K562 (cell line): ENCODE measurements at regions not wholly inside any gene's neighbourhood (a gene's known extent, or its start where the extent isn't known, plus 50 kb on each side); places are given as distances from the start of the nearest gene placed in this dataset.

Experiments
- ATAC-seq: fragments of 200-7000 bp; cut with Tn5 transposase; 3 replicates; pipeline ENCODE4 v1.9.1; 2020; ENCODE audit warnings: moderate library complexity
- BruUV-seq: library from RNA; stranded (reverse); fragments of 400-500 nt; replicated peaks from 2 replicates; lab custom pipeline; 2021; lab: Mats Ljungman, UMichigan
- CTCF ChIA-PET: fragments of 300-600 bp; formaldehyde crosslinking; extraction: SDS; loops from one replicate; lab custom pipeline; 2021; ENCODE audit warnings: low intra/inter-chr PET ratio; lab: Yijun Ruan, JAX
- POLR2A ChIA-PET: fragments of 300-600, 350-650 bp; sonication (Branson Sonifier 250); formaldehyde crosslinking; extraction: SDS; loops from one replicate; lab custom pipeline; 2021; ENCODE audit warnings: antibody characterized with exemption, inconsistent platforms; lab: Yijun Ruan, JAX
- DNase-seq, 4 experiments: peaks; one replicate each; pipeline versions ENCODE4 v3.0.0 to v3.0.0-alpha.2; 2011 to 2018; ENCODE audit warnings: low spot score in 3 of 4, mixed read lengths in 3 of 4; ENCODE audit errors: extremely low read depth in 1 of 4
- FAIRE-seq: peaks from 2 replicates; lab custom pipeline; 2011; peaks lifted over from hg19 to GRCh38; lab: Jason Lieb, UNC
- H2AFZ ChIP-seq: 2 replicates; pipeline ENCODE4 v1.6.0; 2011; ENCODE audit warnings: low read depth, low read length, control low read depth, inconsistent platforms
- H3K27ac ChIP-seq: fragments of 200-600 bp; 3 replicates; pipeline ENCODE4 v1.8.0; 2011; ENCODE audit warnings: low read depth, mild to moderate bottlenecking, control low read depth, inconsistent platforms, low read length, moderate library complexity, mixed read lengths; ENCODE audit errors: extremely low read depth
- H3K27me3 ChIP-seq, 2 experiments: fragments of 300-600 bp in 1 of 2; 2 replicates in 1 of 2; 3 replicates in 1 of 2; pipeline versions ENCODE4 v1.6.0 to v1.8.0; 2011; ENCODE audit warnings: inconsistent platforms in 2 of 2, low read length in 2 of 2, mild to moderate bottlenecking in 1 of 2, mixed read lengths in 1 of 2, moderate library complexity in 1 of 2; ENCODE audit not compliant: control insufficient read depth in 2 of 2, insufficient read depth in 2 of 2
- H3K36me3 ChIP-seq: fragments of 300-600 bp; 3 replicates; pipeline ENCODE4 v1.8.0; 2011; ENCODE audit warnings: mild to moderate bottlenecking, low read length, inconsistent platforms; ENCODE audit not compliant: control insufficient read depth, insufficient read depth
- H3K4me1 ChIP-seq, 2 experiments: fragments of 200-600 bp in 1 of 2; replicated peaks in 1 of 2; 2 replicates in 1 of 2; 3 replicates in 1 of 2; pipeline versions ENCODE4 v1.5.1 to v1.8.0; 2011; ENCODE audit warnings: inconsistent platforms in 2 of 2, low read length in 2 of 2, mild to moderate bottlenecking in 1 of 2, mixed read lengths in 1 of 2, moderate library complexity in 1 of 2; ENCODE audit not compliant: control insufficient read depth in 2 of 2, insufficient read depth in 2 of 2
- H3K4me2 ChIP-seq: 2 replicates; pipeline ENCODE4 v1.6.1; 2011; ENCODE audit warnings: low read length, control low read depth, inconsistent platforms, mixed read lengths; ENCODE audit not compliant: insufficient read depth
- H3K4me3 ChIP-seq: fragments of 200-600 bp; sonication (generic), shearing (Covaris generic); 2 replicates; pipeline ENCODE4 v1.5.1; 2016; ENCODE audit warnings: control low read depth, inconsistent platforms
- H3K79me2 ChIP-seq: fragments of 200-600 bp; 3 replicates; pipeline ENCODE4 v1.8.0; 2011; ENCODE audit warnings: low read length, inconsistent platforms; ENCODE audit not compliant: control insufficient read depth, insufficient read depth
- H3K9ac ChIP-seq, 2 experiments: 2 replicates each; pipeline versions ENCODE4 v1.6.0 to v1.6.1; 2011; ENCODE audit warnings: low read depth in 2 of 2, low read length in 2 of 2, control low read depth in 1 of 2, inconsistent platforms in 1 of 2, mild to moderate bottlenecking in 1 of 2, mixed read lengths in 1 of 2; ENCODE audit not compliant: insufficient read depth in 1 of 2
- H3K9me1 ChIP-seq: one replicate; pipeline ENCODE4 v1.6.0; 2011; ENCODE audit warnings: inconsistent platforms, mild to moderate bottlenecking, low read length, moderate library complexity; ENCODE audit not compliant: control insufficient read depth, insufficient read depth
- H3K9me3 ChIP-seq: replicated peaks from 2 replicates; pipeline ENCODE4 v1.5.1; 2011; ENCODE audit warnings: low read depth, low read length, inconsistent platforms; ENCODE audit not compliant: control insufficient read depth, insufficient read depth
- H4K20me1 ChIP-seq: replicated peaks from 2 replicates; pipeline ENCODE4 v1.6.1; 2011; ENCODE audit warnings: low read length, inconsistent platforms, mixed read lengths; ENCODE audit not compliant: control insufficient read depth, insufficient read depth
- ARNT ChIP-seq, 2 experiments: fragments of 450-650 bp; IDR thresholded peaks; 2 replicates each; pipeline ENCODE4 v1.6.1; 2016; ENCODE audit warnings: mild to moderate bottlenecking in 1 of 2
- CREB5 ChIP-seq: fragments of 250-450 bp; sonication (Bioruptor Pico); IDR thresholded peaks from 2 replicates; pipeline ENCODE4 v1.5.0; 2020; ENCODE audit warnings: mild to moderate bottlenecking
- GABPA ChIP-seq: fragments of 200-800 bp; sonication (Bioruptor generic); conservative IDR thresholded peaks from 2 replicates; pipeline ENCODE4 v1.6.1; 2016; ENCODE audit warnings: low read depth, missing genetic modification characterization, missing compliant biosample characterization
- HMG20B ChIP-seq: fragments of 250-450 bp; sonication (Bioruptor Pico); IDR thresholded peaks from 2 replicates; pipeline ENCODE4 v1.5.0; 2021; ENCODE audit warnings: mild to moderate bottlenecking
- MNT ChIP-seq, 2 experiments: fragments of 450-650 bp; conservative IDR thresholded peaks; 2 replicates each; pipeline ENCODE4 v1.6.1; 2017; ENCODE audit warnings: mild to moderate bottlenecking in 2 of 2, moderate library complexity in 2 of 2
- TAF15 ChIP-seq: fragments of 200-400 bp; formaldehyde crosslinking; IDR thresholded peaks from 2 replicates; pipeline ENCODE4 v1.6.1; 2017; ENCODE audit warnings: mild to moderate bottlenecking, low read depth, low read length, moderate library complexity
- TGIF2 ChIP-seq: sonication (generic); formaldehyde crosslinking; IDR thresholded peaks from 2 replicates; pipeline ENCODE4 v1.8.1; 2022; ENCODE audit warnings: mild to moderate bottlenecking, missing genetic modification reagents, moderate library complexity
- ZFP91 ChIP-seq: sonication (generic); formaldehyde crosslinking; IDR thresholded peaks from 2 replicates; pipeline ENCODE4 v1.8.0; 2022; ENCODE audit warnings: mild to moderate bottlenecking, missing genetic modification reagents
- ZNF77 ChIP-seq: fragments of 250-450 bp; sonication (Bioruptor Pico); IDR thresholded peaks from 2 replicates; pipeline ENCODE4 v1.5.0; 2020
- WGBS: fragments of 100-300 bp; shearing (Covaris generic); methylation state at CpG from one replicate; pipeline ENCODE4 v1.1.6; 2016; ENCODE audit warnings: low coverage, mixed read lengths; ENCODE audit not compliant: insufficient coverage; ENCODE audit errors: missing lambda C conversion rate; 5-methylcytosine and 5-hydroxymethylcytosine counted together
- in situ Hi-C: fragments of 300-500 bp; cut with MboI; formaldehyde crosslinking; loops from 4 replicates; pipeline ENCODE4 v1.15.0; 2018; ENCODE audit warnings: inconsistent platforms, mixed read lengths
- intact Hi-C: fragments of 100-400 bp; cut with micrococcal nuclease; formaldehyde crosslinking; loops from 2 replicates; pipeline ENCODE4 v1.14.2; 2022

- H3K9ac ChIP-seq, result no peak overlapping the region
- H3K79me2 ChIP-seq, result no peaks in the 10 kb centered on the region
- no peak for FAIRE-seq
- no peaks in the 10 kb centered on the region for H3K4me1 ChIP-seq
- ChIA-PET CTCF (no interaction called here), POLR2A (interaction anchor here (0.6 kb wide), 2 partner anchors 14 to 488 kb away, joined by 3 to 4 read pairs; no protein-coding TSS in a partner anchor)
- H3K9me3 ChIP-seq, result no peaks in the 10 kb centered on the region; the same call in 1 of the 2 replicates
- WGBS, result 64% methylated on average over 6 of the region's 6 CpGs
- intact Hi-C loops (no loop called here), in situ Hi-C loops (no loop called here)
- no peaks in the 10 kb centered on the region for H3K36me3 ChIP-seq
- no peak overlapping the region for H3K4me2 ChIP-seq
- no peaks in the 10 kb centered on the region for H4K20me1 ChIP-seq
- no peak for DNase-seq
- H2AFZ ChIP-seq, result no peak overlapping the region
- H3K9me1 ChIP-seq, result no peaks in the 10 kb centered on the region
- no peaks in the 10 kb centered on the region for H3K27me3 ChIP-seq
- no peak for ATAC-seq
- H3K27ac ChIP-seq, result no peak overlapping the region
- no TSS peak for BruUV-seq
- no peak overlapping the region for H3K4me3 ChIP-seq
- TF ChIP-seq TGIF2 (CRISPR knock-in tag) (no peak), ARNT (IDR thresholded peaks at IDR 0.05) (no peak), ZFP91 (CRISPR knock-in tag) (no peak), HMG20B (CRISPR knock-in tag) (no peak), TAF15 (no peak), ZNF77 (no peak), MNT (conservative IDR thresholded peaks at IDR 0.05) (no peak), GABPA (tag) (no peak), CREB5 (CRISPR knock-in tag) (no peak)
Observed at GRCh38 chr7:12872487-12872886, 185.1 kb downstream of the ARL4A start.
